NOMO-1 treated with dmso at 0.1 percent for 144 hours (cell line): ENCODE measurements at regions not wholly inside any gene's neighbourhood (a gene's known extent, or its start where the extent isn't known, plus 50 kb on each side); places are given as distances from the start of the nearest gene placed in this dataset.
A peak's percentile ranks its signal among the peaks of the same experiment; 100 is the strongest.

ENCODE experiments used
- DNase-seq: peaks from one replicate; lab custom pipeline; 2025; ENCODE audit not compliant: unreplicated experiment; lab: John Stamatoyannopoulos, UW

DNA sequence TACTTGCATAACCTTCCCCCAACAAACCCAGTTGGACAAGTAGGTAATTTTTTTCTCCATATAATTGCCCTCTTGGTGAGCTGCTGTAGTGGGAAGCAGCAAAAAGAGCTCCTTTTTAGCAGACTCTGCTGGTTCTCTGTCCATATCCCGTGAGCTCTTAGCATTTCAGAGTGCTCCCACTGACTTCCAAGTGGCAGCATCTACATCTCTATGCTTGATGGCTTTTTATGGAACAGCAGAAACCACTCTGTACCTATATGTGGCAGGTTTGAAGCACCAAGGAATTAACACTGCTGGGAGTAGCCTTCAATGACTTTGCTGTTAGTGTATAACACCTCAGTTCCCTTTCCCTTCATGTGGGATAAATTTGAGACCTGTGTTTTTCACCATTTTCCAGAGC, 168.4 kb upstream of the NHS start:
- DNase-seq, result no peak

DNA sequence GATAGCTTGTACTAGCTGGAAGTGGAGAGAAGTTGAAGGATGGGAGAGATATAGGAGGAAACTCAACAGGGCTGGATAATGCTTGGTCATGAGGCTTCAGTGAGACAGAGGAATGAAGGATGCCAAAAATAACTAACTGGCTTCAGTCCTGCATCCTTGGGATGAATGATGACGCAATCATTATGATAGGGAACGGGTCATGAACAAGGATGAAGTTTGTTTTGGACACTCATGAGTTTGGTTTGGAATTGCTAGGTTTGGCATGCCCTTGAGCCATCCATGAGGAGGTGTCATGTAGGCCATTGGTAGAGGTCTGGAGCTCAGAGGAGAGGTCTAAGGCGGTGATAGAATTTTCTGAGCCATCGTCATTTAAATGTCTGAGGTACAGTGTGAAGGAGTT, 160.0 kb upstream of the NHS start:
- no peak for DNase-seq

GRCh38 chrX:17226736-17227135, 148.3 kb upstream of the NHS start:
- no peak for DNase-seq

- no peak for DNase-seq
Observed at GRCh38 chrX:17237146-17237545, 137.9 kb upstream of the NHS start.

GRCh38 chrX:17242470-17242869, 132.5 kb upstream of the NHS start:
- DNase-seq, result no peak

GRCh38 chrX:17247144-17247543, 127.9 kb upstream of the NHS start:
- DNase-seq, result no peak

- DNase-seq, result no peak
Observed at GRCh38 chrX:17262123-17262522, 112.9 kb upstream of the NHS start.

DNA sequence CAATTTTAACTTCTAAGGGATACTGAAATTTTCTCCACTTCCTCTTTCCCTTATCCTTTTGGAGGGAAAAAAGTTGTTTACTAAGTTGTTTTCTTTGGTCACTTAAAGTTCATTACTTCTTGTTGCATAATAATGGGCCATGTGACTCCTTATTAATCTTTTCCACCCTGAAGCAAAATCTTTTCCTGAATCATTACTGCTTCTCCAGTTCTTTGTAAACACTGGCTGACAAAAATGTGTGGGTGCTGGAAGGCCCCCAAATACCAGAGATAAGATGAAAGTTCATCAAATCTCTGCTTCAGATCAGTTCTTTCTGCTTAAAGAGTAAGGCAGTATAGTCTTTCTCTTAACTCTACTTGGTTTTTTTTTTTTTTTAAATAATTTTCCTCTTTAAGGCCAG, 108.9 kb upstream of the NHS start:
- DNase-seq, result no peak

DNA sequence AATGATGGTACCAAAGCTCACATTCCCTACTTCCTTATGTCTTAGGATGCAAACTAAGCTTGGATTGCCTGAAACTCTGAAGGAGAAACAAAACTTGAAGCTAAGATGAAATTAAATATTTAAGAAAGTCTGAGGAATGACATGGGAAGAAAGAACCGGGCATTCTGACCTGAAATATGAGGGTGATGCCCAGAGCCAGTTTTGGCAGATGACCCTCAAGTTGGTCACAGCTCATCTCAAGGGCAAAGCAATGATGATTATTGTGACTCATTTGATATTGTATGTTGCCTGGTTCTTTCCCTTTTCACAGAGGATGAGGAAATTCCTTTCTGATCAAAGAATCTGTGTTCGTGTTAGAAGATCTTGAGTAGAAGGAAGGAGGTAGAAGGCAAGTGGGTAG, 96.0 kb upstream of the NHS start:
- no peak for DNase-seq

- no peak for DNase-seq
Observed at GRCh38 chrX:17285983-17286382, 89.0 kb upstream of the NHS start.

DNA sequence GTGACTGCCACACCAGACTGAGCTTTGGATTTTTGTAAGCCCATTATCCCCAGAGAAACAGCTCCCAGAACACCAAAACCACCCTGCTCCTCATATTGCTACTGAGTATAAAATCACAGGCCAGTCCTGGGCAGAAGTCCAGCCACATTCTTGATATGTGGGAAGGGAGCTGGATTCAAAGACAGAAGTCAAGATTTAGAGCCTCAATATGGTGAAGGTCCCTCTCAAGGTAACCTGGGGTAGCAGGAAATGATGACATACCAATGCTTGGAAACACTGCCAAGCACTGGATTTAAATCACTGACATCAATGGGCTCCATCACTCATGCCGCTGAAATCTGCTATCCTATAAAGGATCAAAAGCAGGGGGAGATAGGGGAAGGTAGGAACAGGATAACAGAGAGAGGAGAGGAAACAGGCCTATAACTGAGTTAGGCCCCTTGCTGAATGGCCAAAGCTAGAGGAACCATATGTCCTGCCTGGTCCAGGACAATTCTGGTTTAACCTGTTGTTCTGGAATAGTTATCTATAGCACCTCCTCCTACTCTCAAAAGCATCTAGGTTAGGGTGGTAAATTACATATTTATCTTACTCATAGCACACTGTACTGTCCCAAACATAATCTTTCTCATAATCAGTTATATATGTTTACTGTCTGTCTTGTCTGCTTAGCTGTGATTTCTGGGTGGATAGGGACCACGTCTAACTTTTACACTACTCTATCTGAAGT, 83.7 kb upstream of the NHS start:
- DNase-seq, result no peak

DNA sequence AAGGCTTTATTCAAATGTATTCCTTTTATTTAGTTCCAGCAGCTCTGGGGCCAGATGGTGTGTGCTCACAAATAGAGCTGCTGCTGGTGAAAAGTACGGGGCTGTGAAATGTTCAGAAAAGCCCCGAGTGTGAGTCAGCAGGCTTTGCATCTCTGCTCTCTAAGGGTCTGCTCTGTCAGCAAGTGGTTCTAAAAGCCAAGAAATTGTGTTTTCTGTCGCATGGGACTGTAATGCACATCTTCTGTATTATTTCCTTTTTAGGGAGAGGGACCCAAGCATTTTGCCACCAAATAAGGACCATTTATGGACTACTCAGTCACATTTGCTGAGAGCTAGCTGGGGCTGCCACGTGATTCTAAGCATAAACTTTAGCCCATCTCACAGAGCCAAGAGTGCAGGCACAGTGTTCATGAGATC, 82.9 kb upstream of the NHS start:
- DNase-seq, result no peak

GRCh38 chrX:17294561-17294960, 80.4 kb upstream of the NHS start:
- DNase-seq, result no peak

DNA sequence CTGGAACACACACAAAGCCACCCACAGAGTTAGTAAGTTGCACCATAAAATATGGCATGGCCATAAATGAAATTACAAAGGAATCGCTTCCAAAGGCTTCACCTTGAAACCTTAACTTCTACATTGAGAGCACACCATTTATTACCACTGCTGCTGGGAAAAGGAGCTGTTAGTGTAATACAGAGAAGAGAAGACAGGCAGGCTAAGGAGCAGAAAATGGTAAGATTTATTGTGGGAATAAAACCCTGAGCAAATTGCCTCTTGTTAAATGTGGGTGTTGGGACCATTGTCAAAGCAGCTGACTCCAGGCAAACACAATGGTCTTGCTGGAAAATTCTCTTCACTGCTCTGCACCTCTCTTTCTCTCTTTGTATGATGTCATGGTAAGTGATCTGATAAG, 79.2 kb upstream of the NHS start:
- no peak for DNase-seq

- peak; percentile 5 for DNase-seq
Observed at GRCh38 chrX:17298564-17298963, 76.4 kb upstream of the NHS start.

DNA sequence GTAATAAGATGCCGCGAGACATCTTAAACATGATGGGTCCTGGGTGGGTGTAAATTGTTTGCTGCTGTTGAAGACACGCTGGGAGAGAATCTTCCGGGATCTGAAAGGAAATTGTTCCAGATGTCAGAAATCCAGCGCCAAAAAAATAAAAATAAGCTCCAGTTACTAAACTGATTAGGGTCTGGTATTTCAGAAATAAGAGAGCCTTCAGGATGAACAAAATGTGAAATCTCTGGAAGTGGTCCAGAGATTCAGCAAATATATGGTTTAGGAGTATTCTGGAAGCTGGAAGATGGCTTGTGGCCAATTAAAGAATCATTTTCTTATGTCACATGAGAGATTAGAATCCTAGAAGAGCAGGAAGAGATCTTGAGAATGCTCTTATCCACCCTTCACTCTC, 75.8 kb upstream of the NHS start:
- DNase-seq, result no peak

GRCh38 chrX:17323397-17323796, 51.6 kb upstream of the NHS start:
- no peak for DNase-seq
